NCI-H1417 (cell line): ENCODE measurements at regions not wholly inside any gene's neighbourhood (a gene's known extent, or its start where the extent isn't known, plus 50 kb on each side); places are given as distances from the start of the nearest gene placed in this dataset.

Experiments used
- DNase-seq, 3 experiments: peaks; one replicate each; lab custom pipeline; 2025; lab: John Stamatoyannopoulos, UW

DNA sequence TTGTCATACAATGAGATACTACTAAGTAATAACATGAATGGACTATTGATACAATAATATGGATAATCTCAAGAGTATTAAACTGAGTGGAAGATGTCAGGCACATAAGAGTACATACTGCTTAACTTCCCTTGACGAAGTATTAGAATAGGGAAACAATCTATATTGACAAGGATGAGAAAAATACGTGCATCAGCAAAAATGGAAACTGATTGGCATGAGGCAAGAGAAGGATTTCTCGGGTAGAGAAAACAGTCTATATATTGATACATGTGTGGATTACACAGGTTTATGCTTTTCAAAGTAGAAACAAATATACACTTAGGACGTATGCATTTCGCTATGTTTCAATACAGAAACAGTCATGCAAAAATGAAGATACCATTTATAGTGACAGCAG, 57.4 kb downstream of the PRR20E start:
- no peak for DNase-seq

DNA sequence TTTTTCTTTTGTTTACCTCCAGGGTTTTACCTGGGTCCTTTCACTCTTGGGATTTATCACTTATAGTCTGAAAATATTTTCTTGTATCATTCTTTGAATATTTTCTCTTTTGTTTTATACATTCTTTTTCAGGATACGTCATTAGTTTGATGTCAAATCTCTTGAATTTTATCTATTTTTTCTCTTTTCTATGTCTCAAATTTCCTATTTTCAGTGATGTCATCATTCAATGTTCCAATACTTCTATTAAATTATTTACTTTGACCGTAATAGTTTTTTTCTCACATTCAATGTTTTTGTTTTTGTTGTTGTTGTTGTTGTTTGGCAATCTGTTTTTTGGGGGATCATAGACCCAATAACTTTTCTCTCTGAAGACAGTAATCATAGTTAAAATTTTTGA, 83.5 kb downstream of the PRR20E start:
- DNase-seq = no peak

DNA sequence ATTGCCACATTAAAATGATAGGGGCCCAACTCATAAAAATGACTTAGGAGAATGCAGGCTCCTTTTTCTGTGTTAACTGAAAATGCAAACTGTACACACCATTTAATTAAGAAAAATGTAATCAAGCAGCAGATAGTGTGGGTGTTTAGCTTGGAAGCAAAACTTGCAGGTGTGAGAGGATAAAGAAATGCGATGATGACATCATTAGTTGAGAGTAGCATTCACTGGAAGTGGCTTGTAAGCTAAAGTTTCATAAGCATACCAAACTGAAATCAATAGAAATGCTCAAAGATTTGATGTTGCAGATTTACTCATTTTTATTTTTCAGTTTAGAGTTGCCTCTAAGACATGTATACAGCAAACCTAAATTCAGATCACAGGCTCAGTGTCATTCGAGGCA, 86.6 kb downstream of the PRR20E start:
- DNase-seq = peak in 1 of 3 experiments; percentile 45

DNA sequence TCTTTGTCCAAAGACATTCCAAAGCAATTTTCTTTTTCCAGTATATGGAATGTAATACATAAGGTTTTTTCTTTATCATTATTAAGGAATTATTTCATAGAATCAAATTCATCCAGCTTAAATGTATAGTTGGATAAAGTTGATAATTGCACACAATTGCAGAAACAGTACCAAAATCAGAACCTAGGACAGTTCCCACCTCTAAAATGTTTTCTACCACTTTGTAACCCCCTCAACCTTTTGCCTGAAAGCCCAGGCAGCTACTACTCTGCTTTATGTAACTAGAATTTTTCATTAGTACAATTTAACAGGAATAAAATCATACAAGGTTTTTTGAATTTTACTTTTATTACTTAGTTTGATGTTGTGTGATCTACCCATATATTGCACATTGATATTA, 98.0 kb downstream of the PRR20E start:
- DNase-seq = no peak

DNA sequence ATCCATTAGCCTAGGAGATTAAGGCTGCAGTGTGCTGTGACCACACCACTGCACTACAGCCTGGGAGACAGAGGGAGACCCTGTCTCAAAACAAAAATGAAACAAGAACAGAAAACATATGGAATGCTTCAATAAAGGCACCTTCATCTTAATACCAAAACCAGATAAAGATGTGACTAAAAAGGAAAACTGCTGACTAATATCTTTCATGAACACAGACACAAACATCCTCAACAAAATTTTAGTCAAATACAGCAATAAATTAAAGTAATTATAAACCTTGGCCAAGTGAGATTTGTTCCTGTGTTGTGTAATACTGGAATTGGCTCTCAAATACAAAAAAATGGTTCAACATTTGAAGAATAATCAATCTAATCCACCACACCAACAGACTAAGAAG, 103.5 kb downstream of the PRR20E start:
- DNase-seq = no peak

DNA sequence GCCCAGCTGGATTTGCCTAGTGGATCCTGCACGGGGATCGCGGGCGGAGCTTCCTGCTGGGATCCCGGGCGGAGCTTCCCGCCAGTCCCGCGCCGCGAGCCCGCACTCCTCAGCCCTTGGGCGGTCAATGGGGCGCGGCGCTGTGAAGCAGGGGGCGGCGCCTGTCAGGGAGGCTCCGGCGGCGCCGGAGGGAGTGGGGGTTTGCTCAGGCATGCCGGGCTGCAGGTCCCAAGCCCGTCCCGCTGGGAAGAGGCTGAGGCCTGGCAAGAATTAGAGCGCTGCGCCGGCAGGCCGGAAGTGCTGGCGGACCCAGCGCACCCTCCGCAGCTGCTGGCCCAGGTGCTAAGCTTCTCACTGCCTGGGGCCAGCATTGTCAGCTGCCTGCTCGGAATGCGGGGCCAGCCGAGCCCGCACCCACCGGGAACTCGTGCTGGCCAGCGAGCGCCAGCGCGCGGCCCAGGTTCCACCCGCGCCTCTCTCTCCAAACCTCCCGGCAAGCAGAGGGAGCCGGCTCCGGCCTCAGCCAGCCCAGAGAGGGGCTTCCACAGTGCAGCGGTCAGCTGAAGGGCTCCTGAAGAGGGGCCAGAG, 119.6 kb downstream of the PRR20E start:
- no peak for DNase-seq

DNA sequence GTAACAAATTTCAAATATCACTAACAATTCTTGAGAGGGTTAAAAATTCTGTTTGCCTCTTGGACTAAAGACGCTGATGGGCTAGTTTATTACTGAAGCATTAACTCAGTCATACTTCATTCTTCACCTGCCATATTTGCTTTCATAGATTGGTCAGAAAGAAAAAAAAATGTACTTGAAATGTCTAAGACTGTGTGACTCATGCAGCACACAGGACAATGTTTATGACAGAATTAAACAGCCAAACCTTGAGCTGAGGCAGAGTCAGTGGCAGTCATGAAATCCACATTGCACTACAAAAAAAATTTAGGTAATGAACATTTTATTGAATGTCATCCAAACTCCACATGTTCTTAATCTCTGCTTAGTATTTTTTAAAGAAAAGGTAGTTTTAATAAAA, 135.6 kb downstream of the PRR20E start:
- DNase-seq = peak in 1 of 3 experiments; percentile 12

DNA sequence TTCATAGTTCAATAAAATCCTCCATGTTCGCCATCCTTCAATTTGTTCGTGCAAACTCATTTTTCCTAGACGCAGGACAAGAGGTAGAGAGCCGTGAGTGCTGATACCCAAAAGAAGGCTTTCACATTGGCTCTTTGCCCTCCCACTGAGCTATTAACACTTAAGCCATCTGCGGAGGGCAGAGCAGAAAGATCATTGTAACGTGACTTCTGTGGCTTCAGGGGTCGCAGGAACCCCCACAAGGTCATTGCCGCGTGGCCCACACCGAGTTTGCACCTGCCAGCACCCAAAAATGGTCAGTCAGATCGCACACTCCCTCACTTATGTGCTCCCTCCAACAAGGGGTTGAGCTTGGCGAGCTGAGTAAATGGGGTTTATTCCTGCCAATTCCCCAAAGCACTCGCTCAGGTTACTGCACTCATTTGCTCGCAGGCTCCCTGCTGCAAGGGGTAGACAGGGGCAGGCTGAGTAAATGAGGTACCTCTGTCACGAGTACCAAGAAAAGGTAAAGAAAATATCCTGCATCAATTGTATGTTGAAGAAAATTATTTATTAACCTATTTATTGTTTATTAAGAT, 144.1 kb downstream of the PRR20E start:
- no peak for DNase-seq

DNA sequence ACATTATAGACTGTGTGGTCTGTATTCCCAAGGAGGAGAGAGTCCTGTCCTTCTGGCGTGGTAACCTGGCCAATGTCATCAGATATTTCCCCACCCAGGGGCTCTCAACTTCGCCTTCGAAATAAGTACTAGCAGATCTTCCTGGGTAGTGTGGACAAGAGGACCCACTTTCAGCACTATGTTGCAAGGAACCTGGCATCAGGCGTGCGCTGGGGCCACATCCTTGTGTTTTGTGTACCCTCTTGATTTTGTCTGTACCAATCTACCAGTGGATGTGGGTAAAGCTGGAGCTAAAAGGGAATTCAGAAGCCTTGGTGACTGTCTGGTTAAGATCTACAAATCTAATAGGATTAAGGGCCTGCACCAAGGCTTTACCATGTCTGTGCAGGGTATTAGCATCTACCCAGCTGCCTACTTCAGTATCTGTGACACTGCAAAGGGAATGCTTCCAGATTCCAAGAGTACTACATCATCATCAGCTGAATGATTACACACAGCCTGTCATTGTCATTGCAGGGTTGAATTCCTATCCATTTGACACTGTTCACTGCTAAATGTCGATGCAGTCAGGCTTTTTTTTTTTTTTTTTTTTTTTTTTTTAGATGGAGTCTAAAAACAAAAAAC, 148.0 kb downstream of the PRR20E start:
- no peak for DNase-seq

DNA sequence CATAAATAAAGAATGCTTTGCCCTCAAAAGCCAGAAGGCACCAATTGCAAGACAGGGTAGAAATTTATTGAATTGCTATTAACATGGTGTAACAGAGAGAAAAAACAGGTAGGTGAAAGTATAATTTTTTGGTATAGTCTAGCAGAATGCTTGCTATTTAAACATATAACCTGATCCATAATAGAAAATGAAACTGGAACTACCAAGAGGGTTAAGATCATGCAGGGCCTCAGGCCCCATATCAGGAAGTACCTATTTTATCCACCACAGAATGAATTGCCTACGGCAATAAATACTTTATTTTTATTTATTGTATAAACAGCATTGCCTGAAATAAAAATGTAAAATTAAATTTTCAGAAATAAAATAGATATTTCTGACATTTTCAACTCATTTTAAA, 159.5 kb downstream of the PRR20E start:
- no peak for DNase-seq

DNA sequence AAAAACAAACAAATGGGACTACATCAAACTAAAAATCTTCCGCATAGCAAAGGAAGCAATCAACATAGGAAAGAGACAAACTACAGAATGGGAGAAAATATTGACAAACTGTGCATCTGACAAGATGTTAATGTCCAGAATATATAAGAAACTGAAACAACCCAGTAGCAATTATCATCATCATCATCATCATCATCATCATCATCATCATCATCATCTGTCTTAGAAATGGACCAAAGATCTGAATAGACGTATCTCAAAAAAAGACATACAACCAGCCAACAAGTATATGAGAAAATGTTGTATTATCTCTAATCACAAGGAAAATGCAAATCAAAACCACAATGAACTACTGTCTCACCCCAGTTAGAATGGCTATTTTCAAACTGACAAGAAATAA, 173.9 kb downstream of the PRR20E start:
- DNase-seq = no peak

DNA sequence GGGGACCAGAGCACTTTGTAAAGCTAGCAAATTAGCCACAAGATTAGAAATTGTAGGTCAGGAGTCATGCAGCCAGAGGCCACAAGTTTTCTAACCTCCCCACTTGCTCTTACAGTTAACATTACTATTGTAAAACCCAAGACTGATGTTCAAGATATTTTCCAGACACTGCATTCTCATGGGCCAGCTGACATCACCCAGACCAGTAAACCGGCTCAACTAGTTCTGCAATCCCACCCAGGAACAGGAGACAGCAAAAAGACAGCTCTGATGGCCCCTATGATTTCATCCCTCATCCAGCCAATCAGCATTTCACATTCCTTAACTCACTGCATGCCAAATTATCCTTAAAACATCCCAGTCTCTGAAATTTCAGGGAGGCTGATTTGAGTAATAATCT, 178.5 kb downstream of the PRR20E start:
- no peak for DNase-seq

DNA sequence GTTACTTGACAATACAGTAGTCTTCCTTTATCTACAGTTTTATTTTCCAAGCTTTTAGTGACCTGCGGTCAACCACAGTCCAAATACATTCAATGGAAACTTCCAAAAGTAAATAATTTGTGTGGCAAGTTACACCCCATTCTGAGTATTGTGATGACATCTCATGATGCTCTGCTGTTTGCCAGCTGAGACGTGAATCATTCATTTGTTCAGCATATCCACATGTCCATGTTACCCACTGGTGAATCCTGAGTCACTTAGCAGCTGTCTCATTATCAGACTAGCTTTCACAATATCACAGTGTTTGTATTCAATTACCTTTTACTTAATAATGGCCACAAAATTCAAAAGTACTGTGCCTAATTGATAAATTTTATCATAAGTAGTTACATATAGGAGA, 179.8 kb downstream of the PRR20E start:
- DNase-seq = no peak

DNA sequence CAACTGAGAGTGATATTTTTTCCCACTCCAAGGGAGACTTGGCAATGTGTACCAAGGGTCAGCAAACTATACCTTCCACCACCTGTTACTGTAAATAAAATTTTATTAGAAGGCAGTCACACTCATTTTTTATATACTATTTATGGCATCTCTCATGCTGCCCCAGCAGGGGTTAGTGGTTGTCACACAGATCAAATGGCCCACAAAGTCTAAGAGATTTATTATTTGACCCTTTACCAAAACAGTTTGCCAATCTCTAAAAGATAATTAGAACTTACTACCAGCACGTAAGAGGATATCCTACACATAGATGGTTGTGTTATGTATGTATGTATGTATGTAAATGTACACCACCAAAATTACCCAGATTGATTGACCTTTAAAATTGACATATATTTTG, 185.1 kb downstream of the PRR20E start:
- DNase-seq = peak in 2 of 3 experiments; percentile 18 to 79

DNA sequence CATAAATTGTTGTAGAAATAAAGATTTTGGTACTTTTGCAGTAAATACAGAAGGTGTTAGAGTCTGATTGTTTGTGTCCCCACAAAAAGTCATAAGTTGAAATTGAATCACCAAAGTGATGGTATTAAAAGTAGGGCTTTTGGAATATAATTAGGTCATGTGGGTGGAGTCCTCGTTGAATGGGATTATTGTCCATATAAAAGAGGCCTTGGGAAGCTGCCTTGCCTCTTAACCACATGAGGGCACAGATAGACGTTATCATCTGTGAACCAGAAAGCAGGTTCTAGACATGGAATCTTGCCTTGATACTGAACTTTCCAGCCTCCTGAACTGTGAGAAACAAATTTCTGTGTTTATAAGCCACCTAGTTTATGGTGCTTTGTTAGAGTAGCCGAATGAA, 186.8 kb downstream of the PRR20E start:
- peak in 1 of 3 experiments; percentile 20 for DNase-seq

DNA sequence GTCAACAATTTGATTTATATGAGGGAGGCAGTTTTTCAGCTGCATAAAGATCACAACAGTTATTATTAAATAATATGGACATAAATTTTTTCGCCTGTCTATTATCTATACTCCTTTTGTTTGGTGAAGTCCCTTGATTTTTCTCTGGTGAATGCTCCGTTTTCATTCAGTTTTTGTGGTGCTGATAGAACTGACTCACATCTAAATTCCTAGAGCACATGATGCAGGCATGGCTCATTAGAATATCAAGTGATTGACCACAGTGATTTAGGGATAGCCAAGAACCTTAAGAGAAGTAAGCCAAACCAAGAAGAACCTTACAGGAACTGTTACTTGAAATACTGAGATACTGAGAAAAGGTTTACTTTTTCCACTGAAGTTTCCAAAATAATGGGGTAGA, 208.9 kb downstream of the PRR20E start:
- DNase-seq = no peak

DNA sequence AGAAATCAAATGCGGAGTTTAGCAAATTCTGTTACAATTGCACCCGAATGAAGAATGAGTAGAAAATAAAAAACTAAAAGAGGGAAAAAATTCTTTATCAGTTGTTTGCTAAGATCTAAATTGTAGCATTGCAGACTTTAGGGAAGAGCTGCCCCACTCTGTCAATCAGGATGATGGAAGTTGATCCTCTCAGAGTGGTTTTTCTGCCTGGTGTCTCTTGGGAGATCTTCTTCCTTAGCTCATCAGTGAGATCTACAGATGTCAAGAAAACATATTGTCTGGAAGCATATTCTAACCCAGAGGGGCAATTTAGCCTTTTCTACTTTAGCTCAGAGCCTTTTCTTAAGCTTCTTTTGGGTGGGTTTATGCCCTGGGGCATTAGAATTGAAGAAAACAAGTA, 223.2 kb upstream of the PCDH17 start:
- peak in 1 of 3 experiments; percentile 59 for DNase-seq

DNA sequence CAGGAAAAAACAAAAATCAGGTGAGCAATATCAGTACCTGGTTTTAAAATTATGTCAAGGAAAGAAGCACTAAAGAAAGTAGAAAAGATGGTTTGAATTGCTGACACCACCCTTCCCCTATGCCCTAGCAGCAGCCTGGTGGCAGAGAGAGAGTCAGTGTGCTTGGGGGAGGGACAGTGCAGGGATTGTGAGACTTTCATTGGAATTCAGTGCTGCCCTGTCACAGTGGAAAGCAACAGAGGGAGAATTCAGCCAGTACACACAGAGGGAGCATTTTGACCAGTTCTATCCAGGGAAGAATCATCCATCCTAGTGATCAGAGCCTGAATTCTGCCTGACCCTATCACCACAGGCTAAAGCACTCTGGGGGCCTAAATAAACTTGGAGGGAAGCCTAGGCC, 222.4 kb upstream of the PCDH17 start:
- DNase-seq = no peak

DNA sequence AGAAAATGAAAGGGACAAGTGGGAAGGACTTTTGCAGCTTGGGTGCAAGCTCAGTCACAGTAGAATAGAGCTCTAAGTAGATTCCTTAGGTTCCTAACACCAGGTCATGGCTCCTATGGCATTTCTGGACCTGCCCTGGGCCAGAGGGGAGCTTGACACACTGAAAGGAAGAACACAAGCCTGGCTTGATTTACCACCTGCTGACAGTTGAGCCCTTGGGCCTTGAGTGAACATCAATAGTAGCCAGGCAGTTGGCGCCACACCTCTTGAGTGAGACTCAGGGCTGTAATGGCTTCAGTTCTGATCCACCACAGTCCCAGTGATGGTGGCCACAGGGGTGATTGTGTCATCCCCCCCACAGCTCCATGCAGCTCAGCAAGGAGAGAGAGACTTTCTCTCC, 221.9 kb upstream of the PCDH17 start:
- DNase-seq = no peak

DNA sequence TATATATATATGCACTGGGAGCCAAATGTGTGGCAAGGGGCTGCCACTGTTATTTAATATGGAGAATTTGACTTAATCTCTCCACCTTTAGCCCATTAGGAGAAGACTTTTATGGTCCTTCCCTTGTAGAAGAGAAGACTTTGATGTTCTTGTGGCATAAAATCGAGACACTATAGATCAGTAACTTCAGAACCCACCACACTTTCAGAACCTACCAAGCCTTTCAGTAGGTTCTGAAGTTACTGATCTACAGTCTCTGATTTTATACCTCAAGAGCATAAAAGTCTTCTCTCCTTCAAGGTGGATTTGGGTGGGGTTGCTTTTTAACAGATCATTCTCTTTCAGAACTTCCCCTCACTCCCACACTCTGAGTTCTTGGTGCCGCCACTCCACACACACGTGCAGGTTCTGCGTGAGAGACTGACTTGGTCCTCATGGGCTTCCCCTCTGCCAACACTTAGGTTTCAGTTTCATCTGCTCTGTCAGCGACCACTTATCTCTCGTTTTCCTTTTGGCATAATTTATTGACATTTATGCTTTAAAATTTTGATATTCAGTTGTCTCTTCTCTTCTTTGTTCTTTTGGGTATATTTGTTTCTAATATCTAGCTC, 213.4 kb upstream of the PCDH17 start:
- no peak for DNase-seq

DNA sequence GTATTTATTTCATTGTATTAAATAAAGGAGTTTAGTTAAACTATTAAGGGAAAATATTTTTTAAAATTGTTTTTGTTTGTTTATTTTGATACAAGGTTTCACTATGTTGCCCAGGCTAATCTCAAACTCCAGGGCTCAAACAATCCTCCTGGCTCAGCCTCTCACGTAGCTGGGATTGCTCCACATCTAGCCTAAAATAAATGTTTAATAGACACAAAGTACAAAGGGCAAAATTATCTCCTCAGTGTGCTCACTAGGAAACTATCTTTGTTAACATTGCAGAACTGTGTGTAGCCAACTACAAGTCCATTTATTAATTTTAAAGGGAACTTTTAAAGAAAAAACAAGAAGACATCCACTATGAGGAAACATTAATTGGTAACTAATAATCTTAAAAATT, 207.2 kb upstream of the PCDH17 start:
- no peak for DNase-seq

DNA sequence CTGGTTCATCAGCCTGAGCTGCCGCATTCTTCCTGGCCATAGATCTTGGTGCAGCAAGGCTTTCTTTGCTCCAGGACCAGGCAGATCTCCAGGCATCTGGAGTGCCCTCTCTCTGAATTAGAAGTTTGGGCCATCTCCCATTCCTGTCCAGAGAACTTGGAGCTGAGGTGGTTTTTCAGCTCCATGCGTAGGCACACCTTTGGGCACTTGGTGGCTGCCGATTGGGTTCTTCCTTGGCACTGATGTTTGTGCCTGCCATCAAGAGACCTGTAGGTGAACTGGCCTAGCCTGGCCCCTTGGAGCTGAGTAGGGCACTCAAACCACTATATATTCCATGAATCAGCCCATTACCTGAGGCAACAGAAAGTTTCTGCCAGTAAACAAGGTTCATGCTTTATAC, 206.0 kb upstream of the PCDH17 start:
- DNase-seq = no peak

DNA sequence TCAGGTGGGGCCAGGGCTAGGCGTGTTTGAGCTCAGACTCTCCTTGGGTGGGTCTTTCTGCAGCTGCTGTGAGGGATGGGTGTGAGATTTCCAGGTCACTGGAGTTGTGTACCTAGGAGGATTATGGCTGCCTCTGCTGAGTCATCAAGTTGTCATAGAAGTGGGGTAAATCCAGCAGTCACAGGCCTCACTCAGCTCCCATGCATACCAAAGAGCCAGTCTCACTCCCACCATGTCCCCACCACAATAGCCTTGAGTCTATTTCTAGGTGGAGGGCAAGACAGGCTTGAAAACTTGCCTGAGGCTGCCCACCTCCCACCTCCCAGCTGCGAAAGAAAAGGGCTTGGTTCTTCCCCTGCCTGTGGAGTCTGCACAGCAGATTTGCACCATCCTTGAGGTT, 194.0 kb upstream of the PCDH17 start:
- no peak for DNase-seq

DNA sequence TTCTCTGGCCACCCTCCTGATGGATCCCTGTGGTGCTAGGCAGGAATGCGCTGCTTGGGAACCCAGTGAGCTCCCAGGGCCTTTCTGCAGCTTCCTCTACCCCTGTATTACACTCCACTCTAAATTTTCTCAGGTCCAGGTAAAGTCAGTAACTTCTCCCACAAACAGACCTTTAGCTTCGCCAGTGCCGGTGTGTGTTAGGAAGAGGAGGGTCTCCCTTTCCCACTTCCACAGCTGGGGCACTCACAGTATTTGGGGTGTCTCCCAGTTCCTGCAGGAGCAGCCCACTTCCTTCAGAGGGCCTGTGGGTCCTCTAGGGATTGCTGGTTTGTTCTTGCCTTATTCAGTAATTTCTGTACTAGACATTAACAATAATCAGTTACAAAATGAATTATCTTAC, 193.5 kb upstream of the PCDH17 start:
- no peak for DNase-seq
